ENCODE measurements at regions not wholly inside any gene's neighbourhood (a gene's known extent, or its start where the extent isn't known, plus 50 kb on each side); places are given as distances from the start of the nearest gene placed in this dataset.

GRCh38 chr11:69923641-69924307 lies 104.6 kb upstream of the FGF3 start:
- intact Hi-C loops (cut with micrococcal nuclease; ENCODE audit: unreplicated experiment) (no loop called here), in situ Hi-C loops (cut with MboI) (loop anchor here (5.0 kb wide), 1 partner anchor 549 kb away; no protein-coding TSS in a partner anchor)
- H3K9ac ChIP-seq (ENCODE audit: control insufficient read depth, insufficient read depth, low read length): no peak overlapping the region
- no peak for TF ChIP-seq EGR1 (IDR thresholded peaks at IDR 0.05; ENCODE audit: borderline replicate concordance in 1 of 2, low read depth in 2 of 2, low read length in 2 of 2)
- ATAC-seq (no peak), FAIRE-seq (no peak), DNase-seq (ENCODE audit: low read depth, low spot score) (no peak)
- no peaks in the 10 kb centered on the region for H3K36me3 ChIP-seq (ENCODE audit: control insufficient read depth in 2 of 2, insufficient read depth in 2 of 2, low read length in 1 of 2)
- ChIA-PET SMC1A (ENCODE audit: uncharacterized antibody, unreplicated experiment) (no interaction called here), RAD21 (ENCODE audit: unreplicated experiment) (no interaction called here), CTCF (no interaction called here), POLR2A (no interaction called here)
- no peak overlapping the region for H2AFZ ChIP-seq (ENCODE audit: control insufficient read depth, low read depth, low read length)
- no peak overlapping the region for H3K4me2 ChIP-seq (ENCODE audit: control insufficient read depth, insufficient read depth)
- 37% methylated on average over 11 of the region's 13 CpGs for WGBS (ENCODE audit: insufficient coverage, insufficient replicate concordance, low lambda C conversion rate, missing lambda C conversion rate)
- no peaks in the 10 kb centered on the region for H3K79me2 ChIP-seq (ENCODE audit: control insufficient read depth, insufficient read depth, low read length)
- H4K20me1 ChIP-seq (ENCODE audit: control insufficient read depth, insufficient read depth): no peaks in the 10 kb centered on the region
- H3K27ac ChIP-seq (ENCODE audit: control insufficient read depth, insufficient read depth): no peak overlapping the region
- BruUV-seq (replicated peaks): no TSS peak
- peaks cover 2 to 5% of the 10 kb centered on the region in 2 experiments; a peak in 2 of 4 replicates for H3K27me3 ChIP-seq (replicated peaks in 1 of 2; ENCODE audit: control insufficient read depth in 2 of 2, insufficient read depth in 2 of 2, low read length in 1 of 2)
- H3K4me1 ChIP-seq (ENCODE audit: control insufficient read depth, insufficient read depth, low read length): no peaks in the 10 kb centered on the region
- no peaks in the 10 kb centered on the region for H3K9me3 ChIP-seq (replicated peaks; ENCODE audit: control insufficient read depth, insufficient read depth, low read length)
- H3K4me3 ChIP-seq: no peak overlapping the region

- POLR2A ChIA-PET: no interaction called here
- Histone ChIP-seq H3K9ac (ENCODE audit: control insufficient read depth, insufficient read depth, low read length) (no peak overlapping the region), H2AFZ (ENCODE audit: control insufficient read depth, low read depth, low read length) (no peak overlapping the region), H3K27ac (ENCODE audit: control insufficient read depth, insufficient read depth) (no peak overlapping the region), H3K27me3 (replicated peaks in 1 of 2; ENCODE audit: control insufficient read depth in 2 of 2, insufficient read depth in 2 of 2, low read length in 1 of 2) (peaks cover 2 to 5% of the 10 kb centered on the region in 2 experiments; a peak in 2 of 4 replicates), H3K9me3 (replicated peaks; ENCODE audit: control insufficient read depth, insufficient read depth, low read length) (no peaks in the 10 kb centered on the region), H3K4me2 (ENCODE audit: control insufficient read depth, insufficient read depth) (no peak overlapping the region), H3K4me3 (no peak overlapping the region), H3K79me2 (ENCODE audit: control insufficient read depth, insufficient read depth, low read length) (no peaks in the 10 kb centered on the region), H3K4me1 (ENCODE audit: control insufficient read depth, insufficient read depth, low read length) (no peaks in the 10 kb centered on the region), H3K36me3 (ENCODE audit: control insufficient read depth in 2 of 2, insufficient read depth in 2 of 2, low read length in 1 of 2) (no peaks in the 10 kb centered on the region), H4K20me1 (ENCODE audit: control insufficient read depth, insufficient read depth) (no peaks in the 10 kb centered on the region)
- CTCF ChIA-PET: no interaction called here
- no TSS peak for BruUV-seq (replicated peaks)
- no peak for DNase-seq (ENCODE audit: low read depth, low spot score)
- intact Hi-C loops (cut with micrococcal nuclease; ENCODE audit: unreplicated experiment) (no loop called here), in situ Hi-C loops (cut with MboI) (loop anchor here (5.0 kb wide), 1 partner anchor 548 kb away; no protein-coding TSS in a partner anchor)
- RAD21 ChIA-PET (ENCODE audit: unreplicated experiment): no interaction called here
- no peak for ATAC-seq
- no peak for FAIRE-seq
- SMC1A ChIA-PET (ENCODE audit: uncharacterized antibody, unreplicated experiment): no interaction called here
- 18% methylated on average over 2 of the region's 2 CpGs for WGBS (ENCODE audit: insufficient coverage, insufficient replicate concordance, low lambda C conversion rate, missing lambda C conversion rate)
- TF ChIP-seq GABPA (IDR thresholded peaks at IDR 0.05; ENCODE audit: low read depth): no peak
- TF ChIP-seq NFXL1 (IDR thresholded peaks at IDR 0.05; ENCODE audit: borderline replicate concordance): no peak
- TF ChIP-seq SMAD1 (IDR thresholded peaks at IDR 0.05; ENCODE audit: low read depth, partially characterized antibody): no peak
- TF ChIP-seq ZNF592 (IDR thresholded peaks at IDR 0.05): no peak
- TF ChIP-seq KDM1A (IDR thresholded peaks at IDR 0.05; ENCODE audit: borderline replicate concordance): no peak
- TF ChIP-seq ZNF622 (IDR thresholded peaks at IDR 0.05): no peak
- no peak for TF ChIP-seq HDAC2 (IDR thresholded peaks at IDR 0.05)
- TF ChIP-seq TCF3 (IDR thresholded peaks at IDR 0.05; ENCODE audit: borderline replicate concordance, insufficient read depth, low read depth, low read length): no peak
- TF ChIP-seq IKZF1 (conservative IDR thresholded peaks at IDR 0.05): no peak
- TF ChIP-seq RCOR1 (conservative IDR thresholded peaks at IDR 0.05; ENCODE audit: low read depth, low read length): no peak
- TF ChIP-seq MAX (IDR thresholded peaks at IDR 0.05; ENCODE audit: low read depth, low read length): no peak
- no peak for TF ChIP-seq RB1 (IDR thresholded peaks at IDR 0.05; ENCODE audit: borderline replicate concordance)
Measured at GRCh38 chr11:69924308-69925161, 105.3 kb upstream of the FGF3 start.

Data from GM12878 (cell line).